ENCODE measurements at regions not wholly inside any gene's neighbourhood (a gene's known extent, or its start where the extent isn't known, plus 50 kb on each side); places are given as distances from the start of the nearest gene placed in this dataset.

- Histone ChIP-seq H4K91ac (ENCODE audit: low read depth, low read length) (no peak overlapping the region), H3K9ac (ENCODE audit: low read length) (no peak overlapping the region), H3K27me3 (ENCODE audit: insufficient read depth, low read length) (no peaks in the 10 kb centered on the region), H3K18ac (ENCODE audit: low read length) (no peak overlapping the region), H2AFZ (ENCODE audit: insufficient read depth, low read length, poor library complexity) (no peak overlapping the region), H3K4ac (ENCODE audit: low read depth, low read length) (no peak overlapping the region), H4K8ac (ENCODE audit: low read depth, low read length) (no peak overlapping the region), H2BK5ac (ENCODE audit: low read depth, low read length, poor library complexity) (no peak overlapping the region), H3K14ac (ENCODE audit: low read length) (no peak overlapping the region), H2BK12ac (ENCODE audit: low read length) (no peak overlapping the region), H3K9me3 (ENCODE audit: insufficient read depth, low read depth, low read length) (peaks cover 5% of the 10 kb centered on the region), H3K79me1 (ENCODE audit: low read length) (no peaks in the 10 kb centered on the region), H3K4me1 (ENCODE audit: control insufficient read depth in 1 of 2, insufficient read depth in 2 of 2, low read length in 2 of 2) (no peaks in the 10 kb centered on the region), H2AK5ac (ENCODE audit: low read length) (no peak overlapping the region), H4K12ac (ENCODE audit: low read depth, low read length) (no peak overlapping the region), H3K79me2 (ENCODE audit: control insufficient read depth, insufficient read depth, low read length, poor library complexity) (no peaks in the 10 kb centered on the region), H3K4me3 (ENCODE audit: low read depth, low read length) (no peak overlapping the region), H3K36me3 (ENCODE audit: control insufficient read depth in 1 of 2, insufficient read depth in 2 of 2, low read length in 2 of 2) (no peaks in the 10 kb centered on the region), H3K23ac (ENCODE audit: low read length) (no peak overlapping the region), H3K4me2 (ENCODE audit: low read length) (no peak overlapping the region), H2BK120ac (ENCODE audit: insufficient read depth, low read length, poor library complexity) (no peak overlapping the region), H3K27ac (ENCODE audit: low read depth, low read length) (no peak overlapping the region)
- no CpG with 5 or more reads among the region's 3 CpGs for WGBS (ENCODE audit: extremely low coverage, insufficient coverage, insufficient read length)
- DNase-seq: no peak
These were observed 52.8 kb upstream of the NTRK3 start for GRCh38 chr15:88309363-88309762.

- H2BK12ac ChIP-seq (ENCODE audit: low read length): no peak overlapping the region
- H4K12ac ChIP-seq (ENCODE audit: low read depth, low read length): no peak overlapping the region
- no peaks in the 10 kb centered on the region for H3K79me2 ChIP-seq (ENCODE audit: control insufficient read depth, insufficient read depth, low read length, poor library complexity)
- no peaks in the 10 kb centered on the region for H3K27me3 ChIP-seq (ENCODE audit: insufficient read depth, low read length)
- no peak overlapping the region for H2BK120ac ChIP-seq (ENCODE audit: insufficient read depth, low read length, poor library complexity)
- H2AK5ac ChIP-seq (ENCODE audit: low read length): no peak overlapping the region
- H4K8ac ChIP-seq (ENCODE audit: low read depth, low read length): no peak overlapping the region
- H3K36me3 ChIP-seq (ENCODE audit: control insufficient read depth in 1 of 2, insufficient read depth in 2 of 2, low read length in 2 of 2): no peaks in the 10 kb centered on the region
- H3K27ac ChIP-seq (ENCODE audit: low read depth, low read length): no peak overlapping the region
- H4K91ac ChIP-seq (ENCODE audit: low read depth, low read length): no peak overlapping the region
- peaks cover 1% of the 10 kb centered on the region for H3K9me3 ChIP-seq (ENCODE audit: insufficient read depth, low read depth, low read length)
- no peaks in the 10 kb centered on the region for H3K79me1 ChIP-seq (ENCODE audit: low read length)
- no peak overlapping the region for H3K18ac ChIP-seq (ENCODE audit: low read length)
- no peak overlapping the region for H3K9ac ChIP-seq (ENCODE audit: low read length)
- DNase-seq: no peak
- no peak overlapping the region for H3K4me2 ChIP-seq (ENCODE audit: low read length)
- H3K23ac ChIP-seq (ENCODE audit: low read length): no peak overlapping the region
- H2BK5ac ChIP-seq (ENCODE audit: low read depth, low read length, poor library complexity): no peak overlapping the region
- no peak overlapping the region for H2AFZ ChIP-seq (ENCODE audit: insufficient read depth, low read length, poor library complexity)
- no peak overlapping the region for H3K14ac ChIP-seq (ENCODE audit: low read length)
- no peak overlapping the region for H3K4ac ChIP-seq (ENCODE audit: low read depth, low read length)
- H3K4me3 ChIP-seq (ENCODE audit: low read depth, low read length): no peak overlapping the region
- peaks cover 0 to 5% of the 10 kb centered on the region in 2 experiments for H3K4me1 ChIP-seq (ENCODE audit: control insufficient read depth in 1 of 2, insufficient read depth in 2 of 2, low read length in 2 of 2)
- WGBS (ENCODE audit: extremely low coverage, insufficient coverage, insufficient read length): no CpG with 5 or more reads among the region's 2 CpGs
These were observed 50.8 kb upstream of the NTRK3 start for GRCh38 chr15:88307344-88307743.

Measured in trophoblast cell (in vitro differentiated cells and primary cell).